ENCODE measurements at regions not wholly inside any gene's neighbourhood (a gene's known extent, or its start where the extent isn't known, plus 50 kb on each side); places are given as distances from the start of the nearest gene placed in this dataset.

DNA sequence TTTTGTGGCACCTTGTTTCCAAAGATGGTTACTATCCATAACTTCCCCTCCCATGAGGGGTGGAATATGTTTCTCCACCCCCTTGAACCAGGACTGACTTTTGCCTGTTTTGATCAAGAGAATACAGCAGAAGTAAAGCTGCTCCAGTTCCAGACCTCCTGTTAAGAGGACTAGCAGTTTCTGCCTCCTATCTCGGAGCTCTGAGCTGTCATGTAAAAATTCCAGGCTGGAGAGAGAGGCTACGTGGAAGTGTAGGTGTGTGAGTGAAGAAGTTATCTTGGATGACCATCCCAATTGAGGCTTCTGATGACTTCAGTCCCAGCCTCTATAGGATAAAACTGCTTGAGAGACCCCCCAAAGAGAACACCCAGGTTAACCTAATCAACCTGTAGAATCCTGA, 511.7 kb upstream of the IMPG1 start:
- WGBS = 53% methylated on average over 2 of the region's 2 CpGs
- TF ChIP-seq SP1 (IDR thresholded peaks at IDR 0.05) = no peak
- no peak for TF ChIP-seq GABPA (IDR thresholded peaks at IDR 0.05 in 1 of 2, conservative IDR thresholded peaks at IDR 0.05 in 1 of 2)
- TF ChIP-seq FOXA1 (IDR thresholded peaks at IDR 0.05) = no peak
- TF ChIP-seq HNF4A (conservative IDR thresholded peaks at IDR 0.05) = no peak
- TF ChIP-seq, protein P1, sequence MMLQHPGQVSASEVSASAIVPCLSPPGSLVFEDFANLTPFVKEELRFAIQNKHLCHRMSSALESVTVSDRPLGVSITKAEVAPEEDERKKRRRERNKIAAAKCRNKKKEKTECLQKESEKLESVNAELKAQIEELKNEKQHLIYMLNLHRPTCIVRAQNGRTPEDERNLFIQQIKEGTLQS (IDR thresholded peaks at IDR 0.05) = no peak
- TF ChIP-seq, protein P2, sequence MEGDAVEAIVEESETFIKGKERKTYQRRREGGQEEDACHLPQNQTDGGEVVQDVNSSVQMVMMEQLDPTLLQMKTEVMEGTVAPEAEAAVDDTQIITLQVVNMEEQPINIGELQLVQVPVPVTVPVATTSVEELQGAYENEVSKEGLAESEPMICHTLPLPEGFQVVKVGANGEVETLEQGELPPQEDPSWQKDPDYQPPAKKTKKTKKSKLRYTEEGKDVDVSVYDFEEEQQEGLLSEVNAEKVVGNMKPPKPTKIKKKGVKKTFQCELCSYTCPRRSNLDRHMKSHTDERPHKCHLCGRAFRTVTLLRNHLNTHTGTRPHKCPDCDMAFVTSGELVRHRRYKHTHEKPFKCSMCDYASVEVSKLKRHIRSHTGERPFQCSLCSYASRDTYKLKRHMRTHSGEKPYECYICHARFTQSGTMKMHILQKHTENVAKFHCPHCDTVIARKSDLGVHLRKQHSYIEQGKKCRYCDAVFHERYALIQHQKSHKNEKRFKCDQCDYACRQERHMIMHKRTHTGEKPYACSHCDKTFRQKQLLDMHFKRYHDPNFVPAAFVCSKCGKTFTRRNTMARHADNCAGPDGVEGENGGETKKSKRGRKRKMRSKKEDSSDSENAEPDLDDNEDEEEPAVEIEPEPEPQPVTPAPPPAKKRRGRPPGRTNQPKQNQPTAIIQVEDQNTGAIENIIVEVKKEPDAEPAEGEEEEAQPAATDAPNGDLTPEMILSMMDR (IDR thresholded peaks at IDR 0.05; ENCODE audit: low read depth, low read length, missing input control) = no peak
- no peak for TF ChIP-seq JUND (IDR thresholded peaks at IDR 0.05)
- no peak for TF ChIP-seq TAF1 (conservative IDR thresholded peaks at IDR 0.05)
- no peak overlapping the region for H3K27ac ChIP-seq (ENCODE audit: low read depth in 1 of 2, low read length in 2 of 2)
- H3K4me1 ChIP-seq (ENCODE audit: control insufficient read depth in 4 of 4, insufficient read depth in 4 of 4, low read length in 3 of 4) = no peaks in the 10 kb centered on the region
- no peaks in the 10 kb centered on the region for H3K36me3 ChIP-seq (ENCODE audit: control insufficient read depth in 4 of 4, insufficient read depth in 3 of 4, low read depth in 1 of 4, low read length in 3 of 4)
- no peaks in the 10 kb centered on the region for H3K27me3 ChIP-seq (ENCODE audit: control insufficient read depth in 4 of 4, insufficient read depth in 4 of 4, low read length in 3 of 4)
- no peak overlapping the region for H3K4me3 ChIP-seq (ENCODE audit: low read depth in 1 of 3, low read length in 3 of 3)
- no peaks in the 10 kb centered on the region for H3K9me3 ChIP-seq (ENCODE audit: control insufficient read depth in 4 of 4, low read length in 3 of 4)
- DNase-seq (ENCODE audit: low spot score) = no peak
- no peak overlapping the region for H3K9ac ChIP-seq (ENCODE audit: low read depth in 1 of 2, low read length in 2 of 2)

DNA sequence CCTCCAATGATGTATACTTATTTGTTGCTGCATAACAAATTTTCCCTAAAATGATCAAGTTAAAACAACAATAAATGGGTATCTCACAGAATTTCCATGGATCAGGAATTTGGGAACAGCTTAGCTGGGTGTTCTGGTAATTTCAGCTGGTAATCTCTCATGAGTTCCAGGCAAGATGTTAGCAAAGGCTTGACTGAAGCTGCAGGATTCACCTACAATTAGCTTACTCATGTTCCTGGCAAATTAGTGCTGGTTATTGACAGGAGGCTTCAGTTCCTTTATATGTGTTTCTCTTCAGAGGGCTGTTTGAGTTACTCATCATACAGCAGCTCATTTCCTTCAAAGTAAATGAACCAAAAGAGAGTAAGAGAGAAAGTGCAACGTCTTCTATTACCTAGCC, 506.3 kb upstream of the IMPG1 start:
- Histone ChIP-seq H3K4me1 (ENCODE audit: control insufficient read depth in 4 of 4, insufficient read depth in 4 of 4, low read length in 3 of 4) (no peaks in the 10 kb centered on the region), H3K9me3 (ENCODE audit: control insufficient read depth in 4 of 4, low read length in 3 of 4) (no peaks in the 10 kb centered on the region), H3K4me3 (ENCODE audit: low read depth in 1 of 3, low read length in 3 of 3) (no peak overlapping the region), H3K27ac (ENCODE audit: low read depth in 1 of 2, low read length in 2 of 2) (no peak overlapping the region), H3K9ac (ENCODE audit: low read depth in 1 of 2, low read length in 2 of 2) (no peak overlapping the region), H3K36me3 (ENCODE audit: control insufficient read depth in 4 of 4, insufficient read depth in 3 of 4, low read depth in 1 of 4, low read length in 3 of 4) (no peaks in the 10 kb centered on the region), H3K27me3 (ENCODE audit: control insufficient read depth in 4 of 4, insufficient read depth in 4 of 4, low read length in 3 of 4) (no peaks in the 10 kb centered on the region)
- no peak for TF ChIP-seq RAD21 (IDR thresholded peaks at IDR 0.05)
- TF ChIP-seq, protein P2 (IDR thresholded peaks at IDR 0.05; ENCODE audit: low read depth, low read length, missing input control) = no peak
- no peak for TF ChIP-seq HNF4A (conservative IDR thresholded peaks at IDR 0.05)
- TF ChIP-seq EGR1 (IDR thresholded peaks at IDR 0.05; ENCODE audit: low read depth in 2 of 2) = no peak
- no peak for TF ChIP-seq FOXA2 (IDR thresholded peaks at IDR 0.05)
- TF ChIP-seq, protein P3, sequence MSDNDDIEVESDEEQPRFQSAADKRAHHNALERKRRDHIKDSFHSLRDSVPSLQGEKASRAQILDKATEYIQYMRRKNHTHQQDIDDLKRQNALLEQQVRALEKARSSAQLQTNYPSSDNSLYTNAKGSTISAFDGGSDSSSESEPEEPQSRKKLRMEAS (IDR thresholded peaks at IDR 0.05) = no peak
- no peak for TF ChIP-seq NR2F2 (IDR thresholded peaks at IDR 0.05)
- no peak for TF ChIP-seq SP1 (IDR thresholded peaks at IDR 0.05)
- TF ChIP-seq JUND (IDR thresholded peaks at IDR 0.05) = no peak
- TF ChIP-seq, protein P4, sequence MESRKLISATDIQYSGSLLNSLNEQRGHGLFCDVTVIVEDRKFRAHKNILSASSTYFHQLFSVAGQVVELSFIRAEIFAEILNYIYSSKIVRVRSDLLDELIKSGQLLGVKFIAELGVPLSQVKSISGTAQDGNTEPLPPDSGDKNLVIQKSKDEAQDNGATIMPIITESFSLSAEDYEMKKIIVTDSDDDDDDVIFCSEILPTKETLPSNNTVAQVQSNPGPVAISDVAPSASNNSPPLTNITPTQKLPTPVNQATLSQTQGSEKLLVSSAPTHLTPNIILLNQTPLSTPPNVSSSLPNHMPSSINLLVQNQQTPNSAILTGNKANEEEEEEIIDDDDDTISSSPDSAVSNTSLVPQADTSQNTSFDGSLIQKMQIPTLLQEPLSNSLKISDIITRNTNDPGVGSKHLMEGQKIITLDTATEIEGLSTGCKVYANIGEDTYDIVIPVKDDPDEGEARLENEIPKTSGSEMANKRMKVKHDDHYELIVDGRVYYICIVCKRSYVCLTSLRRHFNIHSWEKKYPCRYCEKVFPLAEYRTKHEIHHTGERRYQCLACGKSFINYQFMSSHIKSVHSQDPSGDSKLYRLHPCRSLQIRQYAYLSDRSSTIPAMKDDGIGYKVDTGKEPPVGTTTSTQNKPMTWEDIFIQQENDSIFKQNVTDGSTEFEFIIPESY (IDR thresholded peaks at IDR 0.05) = no peak
- TF ChIP-seq RXRA (IDR thresholded peaks at IDR 0.05) = no peak
- no peak for TF ChIP-seq YY1 (IDR thresholded peaks at IDR 0.05)
- TF ChIP-seq HNF4G (IDR thresholded peaks at IDR 0.05) = no peak
- no peak for TF ChIP-seq FOXA1 (IDR thresholded peaks at IDR 0.05)
- TF ChIP-seq, protein P1 (IDR thresholded peaks at IDR 0.05) = no peak
- TF ChIP-seq GABPA (IDR thresholded peaks at IDR 0.05 in 1 of 2, conservative IDR thresholded peaks at IDR 0.05 in 1 of 2) = no peak
- no peak for TF ChIP-seq TAF1 (conservative IDR thresholded peaks at IDR 0.05)
- TF ChIP-seq, protein P5, sequence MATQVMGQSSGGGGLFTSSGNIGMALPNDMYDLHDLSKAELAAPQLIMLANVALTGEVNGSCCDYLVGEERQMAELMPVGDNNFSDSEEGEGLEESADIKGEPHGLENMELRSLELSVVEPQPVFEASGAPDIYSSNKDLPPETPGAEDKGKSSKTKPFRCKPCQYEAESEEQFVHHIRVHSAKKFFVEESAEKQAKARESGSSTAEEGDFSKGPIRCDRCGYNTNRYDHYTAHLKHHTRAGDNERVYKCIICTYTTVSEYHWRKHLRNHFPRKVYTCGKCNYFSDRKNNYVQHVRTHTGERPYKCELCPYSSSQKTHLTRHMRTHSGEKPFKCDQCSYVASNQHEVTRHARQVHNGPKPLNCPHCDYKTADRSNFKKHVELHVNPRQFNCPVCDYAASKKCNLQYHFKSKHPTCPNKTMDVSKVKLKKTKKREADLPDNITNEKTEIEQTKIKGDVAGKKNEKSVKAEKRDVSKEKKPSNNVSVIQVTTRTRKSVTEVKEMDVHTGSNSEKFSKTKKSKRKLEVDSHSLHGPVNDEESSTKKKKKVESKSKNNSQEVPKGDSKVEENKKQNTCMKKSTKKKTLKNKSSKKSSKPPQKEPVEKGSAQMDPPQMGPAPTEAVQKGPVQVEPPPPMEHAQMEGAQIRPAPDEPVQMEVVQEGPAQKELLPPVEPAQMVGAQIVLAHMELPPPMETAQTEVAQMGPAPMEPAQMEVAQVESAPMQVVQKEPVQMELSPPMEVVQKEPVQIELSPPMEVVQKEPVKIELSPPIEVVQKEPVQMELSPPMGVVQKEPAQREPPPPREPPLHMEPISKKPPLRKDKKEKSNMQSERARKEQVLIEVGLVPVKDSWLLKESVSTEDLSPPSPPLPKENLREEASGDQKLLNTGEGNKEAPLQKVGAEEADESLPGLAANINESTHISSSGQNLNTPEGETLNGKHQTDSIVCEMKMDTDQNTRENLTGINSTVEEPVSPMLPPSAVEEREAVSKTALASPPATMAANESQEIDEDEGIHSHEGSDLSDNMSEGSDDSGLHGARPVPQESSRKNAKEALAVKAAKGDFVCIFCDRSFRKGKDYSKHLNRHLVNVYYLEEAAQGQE (IDR thresholded peaks at IDR 0.05) = no peak
- WGBS = 32% methylated on average over 1 of the region's 1 CpG
- no peak for DNase-seq (ENCODE audit: low spot score)

Data from liver (tissue), 8 donors.